Frontal cortex (tissue), 3 donors: ENCODE measurements at regions not wholly inside any gene's neighbourhood (a gene's known extent, or its start where the extent isn't known, plus 50 kb on each side); places are given as distances from the start of the nearest gene placed in this dataset.
A peak's percentile ranks its signal among the peaks of the same experiment; 100 is the strongest.

Experiments used
- DNase-seq, 2 donors: peaks; one replicate each; pipeline ENCODE4 v3.0.0; 2012; ENCODE audit warnings: low spot score in 2 of 2
- FAIRE-seq: peaks from 2 replicates; lab custom pipeline; 2012; peaks lifted over from hg19 to GRCh38; lab: Jason Lieb, UNC
- donor health status: control.
- donor health status: control.
- donor health status: control.

GRCh38 chr13:99436686-99437416, 64.4 kb upstream of the TM9SF2 start:
- FAIRE-seq (no peak), DNase-seq (peak; percentile 52 to 78)

DNA sequence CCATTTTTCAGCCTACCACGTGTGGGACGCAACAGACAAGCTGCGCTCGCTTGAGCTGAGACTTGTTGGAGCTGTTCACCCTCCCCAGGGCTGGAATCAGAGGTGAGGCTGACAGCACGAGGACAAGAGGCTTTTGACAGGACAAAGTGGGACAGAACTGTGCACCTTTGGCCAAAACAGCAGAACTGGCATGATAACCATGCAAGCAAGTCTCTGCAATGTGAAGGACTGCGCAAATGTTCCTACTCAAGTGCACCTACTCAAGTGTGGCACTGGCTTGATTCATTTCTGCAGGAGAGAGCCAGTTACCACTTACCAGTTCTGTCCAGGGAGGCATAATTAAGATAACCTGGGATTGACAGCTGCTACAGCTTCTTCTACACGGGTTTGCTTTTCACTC, 62.2 kb upstream of the TM9SF2 start:
- FAIRE-seq: no peak
- DNase-seq: no peak

DNA sequence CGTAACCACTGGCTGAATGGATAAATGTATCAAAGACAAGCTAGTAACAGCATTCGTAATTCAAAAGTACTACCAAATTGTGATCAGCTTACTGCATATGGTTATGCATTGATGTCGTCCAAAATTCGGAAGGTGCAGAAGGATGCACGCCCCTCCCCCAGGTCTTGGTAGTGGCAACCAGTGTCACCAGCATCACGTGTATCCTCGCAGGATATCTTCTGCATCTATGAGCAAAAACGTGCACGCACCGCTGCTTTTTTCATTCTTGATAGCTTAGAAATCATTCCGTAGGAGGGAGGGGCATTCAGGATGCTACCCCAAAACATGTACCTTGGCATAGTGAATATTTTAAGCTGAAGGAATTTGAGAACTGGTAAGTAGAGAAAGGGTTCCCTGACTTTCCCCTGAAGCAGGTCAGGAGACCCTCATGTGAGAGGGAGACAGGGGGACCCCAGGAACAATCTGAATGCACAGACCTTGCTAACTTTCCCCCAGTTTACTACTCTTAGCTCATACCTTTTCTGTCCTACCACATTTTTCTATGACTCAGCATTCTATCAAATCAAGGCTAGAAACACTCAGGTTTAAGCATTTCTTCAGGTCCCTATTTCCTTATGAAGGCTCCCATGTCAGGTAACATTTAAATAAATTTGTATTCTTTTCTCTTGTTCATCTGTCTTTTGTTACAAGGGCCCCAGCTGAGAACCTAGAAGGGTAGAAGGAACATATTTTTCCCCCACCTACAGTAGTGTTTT, 61.2 kb upstream of the TM9SF2 start:
- DNase-seq (no peak), FAIRE-seq (no peak)

- DNase-seq (peak in 1 of 2 donors; percentile 43), FAIRE-seq (peak; percentile 83)
Measured at GRCh38 chr13:99442273-99442895, 58.9 kb upstream of the TM9SF2 start.

GRCh38 chr13:99446242-99446641, 55.0 kb upstream of the TM9SF2 start:
- no peak for DNase-seq
- no peak for FAIRE-seq

GRCh38 chr13:99448546-99448945, 52.7 kb upstream of the TM9SF2 start:
- DNase-seq (no peak), FAIRE-seq (no peak)

DNA sequence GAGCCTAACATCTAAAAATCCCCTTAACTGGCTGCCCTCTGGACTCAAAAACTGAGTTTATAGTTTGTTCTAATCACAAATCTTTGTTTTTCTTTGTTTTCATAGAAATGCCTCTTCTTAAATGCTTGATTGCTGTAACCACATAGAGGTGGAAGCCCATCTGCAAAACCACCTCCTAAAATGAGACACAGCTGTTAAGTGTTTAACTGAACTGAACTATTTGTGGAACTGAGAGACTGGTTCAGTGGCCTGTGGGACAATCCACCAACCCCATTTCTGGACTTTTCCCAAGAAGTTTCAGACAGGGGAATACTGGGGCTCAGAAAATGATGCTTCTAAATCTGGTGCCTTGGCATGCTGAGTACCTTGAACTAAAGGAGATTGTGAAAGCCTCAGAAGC, 50.9 kb upstream of the TM9SF2 start:
- DNase-seq (no peak), FAIRE-seq (no peak)
